ENCODE measurements at regions not wholly inside any gene's neighbourhood (a gene's known extent, or its start where the extent isn't known, plus 50 kb on each side); places are given as distances from the start of the nearest gene placed in this dataset.

GRCh38 chr3:66165660-66166059 is 55.1 kb upstream of the SLC25A26 start:
- no peak for DNase-seq

GRCh38 chr3:66164155-66164554 is 56.6 kb upstream of the SLC25A26 start:
- no peak for DNase-seq

DNA sequence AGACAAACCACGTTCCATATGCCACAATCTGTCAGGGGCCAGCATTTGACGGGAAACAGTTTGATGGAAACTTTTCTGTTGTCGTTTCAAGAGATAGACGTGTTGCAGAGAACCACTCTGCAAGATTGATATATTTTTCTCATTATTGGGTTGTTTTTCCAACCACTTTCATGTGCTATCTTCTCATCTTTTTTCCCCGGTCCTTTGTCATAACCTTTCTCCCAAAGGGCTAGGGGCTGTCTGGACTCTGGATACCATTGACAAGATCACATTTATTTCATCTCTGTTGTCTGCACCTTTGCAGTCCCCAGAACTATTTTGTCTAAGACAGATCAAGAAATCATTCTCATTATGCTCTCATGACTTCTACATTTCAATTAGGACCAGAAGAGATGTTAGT is 57.6 kb upstream of the SLC25A26 start:
- no peak for DNase-seq

- no peak for DNase-seq
These were observed 58.0 kb upstream of the SLC25A26 start for GRCh38 chr3:66162766-66163165.

DNA sequence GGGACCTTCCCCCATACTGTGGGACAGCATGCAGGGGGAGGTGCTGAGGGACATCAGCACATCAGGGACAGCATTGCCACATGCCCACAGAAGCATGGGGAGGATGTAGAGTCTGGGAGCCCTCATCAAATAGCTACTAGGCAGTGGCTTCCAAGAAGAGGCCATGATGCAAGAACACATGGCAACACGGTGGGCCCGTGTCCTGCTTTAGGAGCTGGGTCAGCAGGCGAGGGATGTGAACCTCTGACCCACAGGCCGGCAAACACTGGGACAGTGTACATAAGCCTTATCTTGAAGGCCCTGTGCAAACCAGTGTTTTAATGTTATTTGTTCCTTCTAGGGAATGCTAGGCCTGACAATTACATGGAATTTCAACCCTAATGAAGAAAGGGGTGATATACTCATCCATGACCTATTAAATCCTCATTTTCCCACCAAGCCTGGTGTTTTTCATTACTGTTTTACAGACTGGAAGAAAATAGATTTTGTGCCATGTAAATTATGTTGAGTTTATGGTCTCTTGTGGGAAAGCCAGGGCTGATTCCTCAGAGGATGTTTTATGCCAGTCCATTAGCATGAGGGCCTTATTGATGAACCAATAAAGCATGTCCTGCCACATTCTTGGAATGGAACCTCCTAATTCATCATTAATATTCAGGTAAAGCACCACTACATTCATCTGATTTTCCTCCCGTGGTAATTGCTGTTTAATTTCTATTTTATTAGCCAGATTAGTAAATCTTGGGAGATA is 61.7 kb upstream of the SLC25A26 start:
- DNase-seq: no peak

DNA sequence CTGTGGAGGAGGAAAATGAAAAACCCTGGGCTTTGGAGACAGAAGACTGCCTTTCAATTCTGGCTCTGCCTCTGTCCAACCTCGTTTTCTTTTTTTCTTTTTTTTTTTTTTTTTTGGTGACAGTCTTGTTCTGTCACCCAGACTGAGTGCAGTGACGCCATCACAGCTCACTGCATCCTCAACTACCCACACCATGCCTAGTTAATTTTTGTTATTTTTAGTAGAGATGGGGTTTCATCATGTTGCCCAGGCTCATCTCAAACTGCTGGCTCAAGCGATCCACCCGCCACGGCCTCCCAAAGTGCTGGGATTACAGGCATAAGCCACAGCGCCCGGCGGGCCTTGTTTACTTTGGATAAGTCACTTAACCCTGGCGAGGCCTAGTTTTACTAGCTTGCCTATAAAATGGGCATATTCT is 66.3 kb upstream of the SLC25A26 start:
- peak; percentile 12 for DNase-seq

GRCh38 chr3:66153481-66154443 is 67.0 kb upstream of the SLC25A26 start:
- peak; percentile 14 for DNase-seq

- DNase-seq: no peak
These were observed 68.5 kb upstream of the SLC25A26 start for GRCh38 chr3:66152336-66152735.

- DNase-seq: no peak
These were observed 69.8 kb upstream of the SLC25A26 start for GRCh38 chr3:66150977-66151376.

GRCh38 chr3:66149269-66149668 is 71.5 kb upstream of the SLC25A26 start:
- no peak for DNase-seq

DNA sequence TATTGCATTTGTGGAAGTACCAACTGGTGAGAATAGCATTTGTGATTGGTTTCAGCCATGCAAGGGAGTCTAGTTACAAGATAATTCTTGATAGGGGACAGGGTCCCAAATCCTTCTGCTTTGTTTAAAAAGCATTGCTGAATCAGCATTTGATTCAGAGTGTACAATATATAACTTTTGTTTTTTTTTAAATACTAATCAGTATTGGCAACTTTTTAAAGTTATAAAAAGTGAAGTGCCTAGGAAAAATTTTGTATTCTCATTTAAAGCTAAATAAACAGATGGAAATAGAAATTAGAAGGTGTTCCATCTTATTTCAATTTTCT is 75.4 kb upstream of the SLC25A26 start:
- no peak for DNase-seq

GRCh38 chr3:66144568-66145407 is 76.0 kb upstream of the SLC25A26 start:
- DNase-seq: no peak

DNA sequence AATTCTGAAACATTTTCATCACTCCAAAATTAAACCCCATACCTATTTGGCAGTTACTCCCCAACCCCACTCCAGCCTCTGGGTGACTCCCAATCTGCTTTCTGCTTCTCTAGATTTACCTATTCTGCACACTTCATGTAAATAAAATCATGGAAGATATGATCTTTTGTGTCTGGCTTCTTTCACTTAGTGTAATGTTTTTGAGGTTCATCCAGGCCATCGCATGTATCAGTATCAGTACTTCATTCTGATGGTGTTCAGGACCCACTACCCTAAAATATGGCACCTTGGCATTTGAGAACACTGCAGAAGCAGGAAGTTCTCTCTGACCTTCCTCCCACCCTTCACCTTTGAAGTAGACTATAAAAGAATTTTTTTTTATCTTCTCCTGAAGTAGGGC is 78.7 kb upstream of the SLC25A26 start:
- no peak for DNase-seq

DNA sequence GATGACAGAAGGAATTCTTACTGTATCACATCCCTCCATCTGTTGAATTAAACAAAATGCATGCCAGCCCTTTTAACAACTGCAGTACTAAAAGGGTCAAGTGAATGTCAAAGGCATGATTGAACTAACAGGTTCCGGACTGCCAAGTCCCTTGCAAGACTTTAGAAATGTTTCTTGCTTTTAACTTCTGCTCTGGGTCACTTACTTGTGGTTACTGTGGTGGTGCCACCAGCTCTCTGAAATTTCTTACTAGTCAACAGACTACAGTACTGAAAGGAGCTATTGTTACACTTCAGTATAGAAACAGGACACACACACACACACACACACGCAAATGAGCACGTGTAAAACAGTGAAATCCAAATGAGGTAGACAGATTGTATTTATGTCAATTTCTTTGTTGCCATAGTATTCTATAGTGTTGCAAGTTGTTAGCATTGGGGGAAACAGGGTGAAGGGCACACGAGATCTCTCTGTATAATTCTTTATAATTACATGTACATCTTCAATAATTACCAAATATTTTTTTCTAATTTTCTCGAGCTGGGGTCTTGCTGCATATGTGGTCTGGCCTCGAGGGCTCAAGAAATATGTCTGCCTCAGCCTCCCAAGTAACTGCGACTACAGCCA is 79.9 kb upstream of the SLC25A26 start:
- no peak for DNase-seq

GRCh38 chr3:66140106-66140505 is 80.7 kb upstream of the SLC25A26 start:
- no peak for DNase-seq

DNA sequence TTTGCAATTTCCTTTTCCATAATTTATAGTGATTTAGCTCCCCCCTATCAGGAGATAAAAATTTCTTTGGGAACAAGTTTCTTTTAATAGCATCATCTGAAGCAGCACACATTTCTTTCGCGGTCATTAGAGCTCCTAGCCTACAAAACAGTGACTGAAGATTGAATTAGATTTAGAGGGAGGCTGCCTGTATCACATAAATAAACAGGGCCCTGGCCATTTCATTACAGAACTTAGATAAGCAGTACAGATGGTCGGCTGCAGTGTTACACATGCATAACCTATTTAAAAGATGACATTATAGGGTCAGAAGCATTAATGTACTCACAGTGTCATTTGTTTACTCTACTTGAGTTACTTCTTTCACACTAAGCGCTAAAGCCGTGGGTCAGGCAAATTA is 81.4 kb upstream of the SLC25A26 start:
- DNase-seq: no peak

DNA sequence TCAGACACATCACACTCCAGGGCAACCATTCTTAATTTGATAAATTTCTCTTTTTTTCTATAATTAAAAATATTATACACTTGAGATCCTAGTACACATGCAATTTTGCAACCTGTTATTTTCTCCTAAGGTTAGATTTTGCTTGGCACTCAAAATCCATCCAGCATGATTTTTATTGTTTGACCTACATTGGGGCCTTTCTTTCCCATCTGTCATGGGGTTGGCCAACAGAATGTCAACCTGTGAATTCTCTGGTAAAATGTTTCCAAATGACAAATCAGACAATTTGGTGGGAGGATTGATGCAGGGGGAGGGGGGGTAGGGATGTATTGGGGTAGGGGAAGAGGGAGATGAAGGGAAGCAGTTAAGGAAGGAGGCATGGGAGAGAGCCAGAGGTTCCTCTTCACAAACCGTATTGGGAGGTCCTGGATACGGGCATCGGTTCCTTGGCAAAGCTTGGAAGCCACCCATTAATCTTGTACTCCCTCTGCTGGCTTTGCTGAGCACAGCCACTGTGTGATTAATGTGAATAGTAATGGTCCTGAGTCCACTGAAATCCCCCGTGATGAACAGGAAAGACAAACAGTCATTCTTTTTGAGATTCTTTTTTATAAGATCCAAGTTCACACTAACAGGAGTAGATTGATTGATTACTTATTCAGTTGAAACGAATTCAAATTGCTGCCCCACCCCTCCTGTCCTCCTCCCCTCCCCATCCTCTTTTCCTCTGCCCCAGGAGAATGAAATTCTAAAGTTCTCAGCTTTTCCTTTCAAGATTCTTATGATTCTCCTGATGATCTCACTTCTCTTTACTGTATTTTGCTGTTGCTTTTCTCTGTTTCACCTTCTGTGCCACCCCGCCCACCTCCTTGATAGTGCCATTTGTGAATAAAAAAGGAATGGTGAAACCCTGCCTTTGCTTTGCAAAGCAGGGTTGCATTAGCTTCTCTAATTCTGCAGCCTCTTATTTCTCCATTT is 82.2 kb upstream of the SLC25A26 start:
- no peak for DNase-seq

- no peak for DNase-seq
These were observed 84.2 kb upstream of the SLC25A26 start for GRCh38 chr3:66136597-66136996.

DNA sequence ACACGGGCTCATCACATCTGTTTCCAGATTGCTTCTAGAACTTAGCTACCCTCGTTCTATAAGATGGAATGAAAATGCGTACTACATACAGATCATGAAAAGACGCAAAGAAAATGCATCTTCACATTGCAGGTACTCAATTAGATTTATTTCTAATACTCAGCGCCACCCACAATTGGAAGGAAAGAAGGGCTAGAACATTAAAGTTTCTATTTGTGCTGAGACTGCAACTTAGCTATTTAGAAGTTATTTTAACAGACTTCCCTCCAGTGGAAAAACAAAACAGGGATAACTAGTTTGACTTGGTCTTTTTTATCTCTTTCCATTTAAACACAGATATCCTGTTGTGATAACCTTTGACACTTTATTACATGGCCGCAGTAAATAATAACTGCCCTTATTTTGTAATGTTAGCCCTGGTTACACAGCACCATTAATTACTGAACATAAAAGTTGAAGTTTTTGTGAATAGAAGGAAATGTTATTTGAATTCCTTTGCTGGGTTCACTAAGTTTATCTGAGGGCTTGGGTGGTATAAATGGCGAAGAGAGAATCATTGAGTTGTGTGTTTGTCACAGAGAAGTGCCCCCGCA is 86.9 kb upstream of the SLC25A26 start:
- DNase-seq: no peak

- DNase-seq: no peak
These were observed 87.6 kb upstream of the SLC25A26 start for GRCh38 chr3:66133050-66133757.

Measured in occipital lobe (tissue), 1 donor.